ENCODE measurements at regions not wholly inside any gene's neighbourhood (a gene's known extent, or its start where the extent isn't known, plus 50 kb on each side); places are given as distances from the start of the nearest gene placed in this dataset.
"Not testable (repeated sequence)": the region's sequence is repeated elsewhere in the genome, so short reads cannot be mapped to it uniquely, and the experiment has no call there.

GRCh38 chr13:18194104-18194503 lies 987.5 kb downstream of the TUBA3C start:
- not testable (repeated sequence) for DNase-seq (ENCODE audit: insufficient read length, low spot score); FAIRE-seq
